GM19324 (cell line): ENCODE measurements at regions not wholly inside any gene's neighbourhood (a gene's known extent, or its start where the extent isn't known, plus 50 kb on each side); places are given as distances from the start of the nearest gene placed in this dataset.

Experiments used
- ATAC-seq: cut with Tn5 transposase; IDR thresholded peaks from one replicate; pipeline ENCODE4 v1.9.1; 2021; ENCODE audit warnings: mild to moderate bottlenecking, moderate library complexity; ENCODE audit not compliant: unreplicated experiment, low FRiP score

DNA sequence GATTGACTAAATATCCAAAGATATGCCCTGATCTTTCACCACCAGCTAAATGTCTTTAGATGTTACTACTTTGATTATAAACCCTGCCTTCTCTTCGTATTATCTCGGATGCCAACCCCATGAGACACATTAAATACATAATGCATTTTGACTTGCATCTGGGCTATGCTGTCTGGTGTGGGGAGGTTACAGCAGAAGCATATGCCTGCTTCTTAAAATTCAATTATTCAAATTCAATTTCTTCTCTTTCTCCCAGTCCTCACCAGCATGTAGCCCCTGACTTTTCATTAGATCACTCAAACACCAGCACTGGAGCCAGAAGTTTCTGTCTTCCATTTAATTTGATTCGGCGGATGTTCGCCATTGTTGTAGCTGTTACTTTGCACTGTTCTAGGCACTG, 360.7 kb upstream of the CAMK1G start:
- ATAC-seq: no peak

GRCh38 chr1:209223791-209224190, 359.7 kb upstream of the CAMK1G start:
- no peak for ATAC-seq

- no peak for ATAC-seq
Measured at GRCh38 chr1:209224886-209225285, 358.6 kb upstream of the CAMK1G start.

DNA sequence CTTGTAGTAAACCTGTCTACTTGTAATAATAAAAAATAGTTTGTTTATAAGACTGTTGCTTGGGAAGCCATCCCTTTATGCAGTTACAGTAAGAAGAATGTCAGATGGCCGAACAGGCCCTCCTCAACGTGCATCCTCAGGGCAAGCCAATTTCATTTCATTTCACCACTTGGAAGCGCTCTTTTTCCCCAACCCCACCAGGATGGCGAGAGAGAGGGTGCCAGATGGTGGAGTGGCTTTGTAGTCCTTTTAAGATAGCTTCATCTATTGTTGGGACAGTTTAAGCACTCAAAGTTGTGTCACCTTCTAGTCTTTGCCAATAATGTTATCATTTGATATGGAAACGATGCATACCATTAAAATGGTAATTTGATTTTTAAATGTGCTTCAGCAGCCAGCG, 356.3 kb upstream of the CAMK1G start:
- ATAC-seq: no peak

DNA sequence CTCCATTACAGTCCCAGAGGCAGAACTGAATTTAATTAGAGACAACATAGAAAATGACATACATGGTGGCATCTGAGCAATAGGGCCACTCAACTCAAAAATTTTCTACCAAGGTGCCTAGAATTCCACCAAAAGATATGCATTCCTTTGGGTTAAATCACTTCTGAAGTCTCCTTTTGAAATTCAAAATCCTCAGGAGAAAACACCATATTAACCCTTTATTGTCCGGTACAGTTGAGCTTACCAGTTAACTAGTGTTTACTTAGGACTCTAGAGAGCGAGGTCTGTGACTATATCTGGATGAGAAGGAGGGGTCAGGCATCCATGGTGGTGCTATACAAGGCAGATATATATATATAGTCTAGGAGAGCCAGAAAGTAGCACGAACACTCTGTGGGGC, 355.6 kb upstream of the CAMK1G start:
- ATAC-seq: no peak

DNA sequence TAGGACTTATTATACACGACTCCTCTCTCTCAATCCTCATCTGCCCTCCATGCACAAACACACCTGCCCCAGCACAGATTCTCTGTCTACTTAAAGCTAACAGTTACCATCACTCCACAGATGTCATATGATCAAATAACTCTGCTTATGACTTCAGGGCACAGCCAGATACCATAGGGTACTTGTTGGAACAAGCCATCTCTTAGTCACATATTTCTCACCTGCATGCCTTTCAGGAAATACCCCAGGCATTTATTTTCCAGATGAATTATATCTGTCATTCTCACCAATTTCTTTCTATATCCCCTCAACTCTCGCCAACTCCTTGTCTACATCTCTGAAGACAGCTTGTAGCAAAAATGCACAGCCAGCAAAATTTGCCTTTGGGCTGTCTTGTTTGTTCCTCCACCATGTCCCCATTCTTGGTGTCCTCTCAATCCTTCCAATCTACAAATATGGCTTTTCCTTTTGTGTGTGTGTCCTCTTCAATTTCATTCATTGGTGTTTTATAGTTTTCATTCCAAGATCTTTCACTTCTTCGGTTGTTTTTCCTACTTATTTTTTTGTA, 353.9 kb upstream of the CAMK1G start:
- no peak for ATAC-seq

DNA sequence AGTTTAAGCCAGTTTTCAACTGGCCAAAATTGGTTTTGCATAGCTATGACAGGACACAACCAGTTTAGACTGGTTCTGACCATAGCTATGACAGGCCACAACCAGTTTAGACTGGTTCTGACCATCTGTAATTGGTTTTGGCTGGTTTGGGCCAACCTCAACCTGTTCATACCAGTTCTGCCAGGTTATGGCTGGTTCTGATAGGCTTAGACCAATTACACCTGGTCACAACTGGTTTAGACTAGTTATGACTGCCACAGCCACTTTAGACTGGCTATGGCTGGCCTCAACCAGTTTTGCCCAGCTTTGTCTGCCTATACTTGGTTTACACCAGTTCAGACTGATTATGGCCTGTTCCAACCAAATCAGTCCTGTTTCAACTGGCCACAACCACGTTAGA, 353.2 kb upstream of the CAMK1G start:
- no peak for ATAC-seq

DNA sequence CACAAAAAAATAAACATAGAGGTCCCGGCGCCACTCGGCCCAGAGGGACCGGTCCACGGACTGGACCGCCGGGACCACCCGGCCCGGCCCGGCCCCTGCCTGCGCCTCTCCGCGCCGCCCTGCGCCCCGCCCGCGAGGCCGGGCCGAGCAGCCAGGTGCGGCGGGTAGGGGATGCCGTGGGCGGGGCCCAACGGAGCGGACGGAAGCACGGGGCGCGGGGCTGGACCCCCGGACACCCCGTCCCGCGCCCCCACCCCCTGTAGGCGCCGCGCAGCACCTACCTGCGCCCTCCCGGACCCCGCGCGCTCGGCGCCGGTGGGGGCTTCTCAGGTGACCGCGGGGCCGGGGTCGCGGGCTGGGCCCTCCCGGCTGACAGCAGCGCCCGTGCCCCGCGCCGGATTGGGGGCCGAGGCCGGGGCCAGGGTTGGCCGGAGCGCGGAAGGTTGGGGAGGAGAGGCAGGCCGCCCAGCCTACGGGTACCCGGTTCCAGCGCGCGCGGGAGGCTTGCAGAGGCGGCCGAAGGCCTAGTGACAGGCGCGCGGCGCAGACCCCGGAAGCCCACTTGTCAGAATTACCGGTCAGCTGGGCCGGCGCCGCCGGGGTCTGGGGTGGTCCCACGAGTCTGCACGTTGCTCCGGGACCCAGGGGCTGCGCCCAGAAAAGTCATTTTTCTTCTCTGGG, 351.9 kb upstream of the CAMK1G start:
- ATAC-seq: no peak

DNA sequence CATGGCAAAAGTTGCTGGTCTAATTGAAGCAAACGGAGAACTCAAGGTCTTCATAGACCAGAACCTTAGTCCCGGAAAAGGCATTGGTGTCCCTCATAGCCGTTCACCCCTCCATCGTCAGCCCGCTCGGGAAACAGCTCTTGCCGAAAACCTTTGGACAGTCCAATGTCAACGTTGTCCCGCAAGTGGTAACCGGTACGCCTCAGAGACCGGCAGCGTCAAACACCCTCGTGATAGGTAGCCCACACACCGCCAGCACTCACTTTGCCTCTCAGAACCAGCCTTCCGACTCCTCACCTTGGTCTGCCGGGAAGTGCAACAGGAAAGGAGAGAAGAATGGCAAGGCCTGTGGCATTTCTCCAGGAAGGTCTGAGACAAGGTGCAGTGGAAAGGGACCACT, 351.3 kb upstream of the CAMK1G start:
- ATAC-seq: no peak

DNA sequence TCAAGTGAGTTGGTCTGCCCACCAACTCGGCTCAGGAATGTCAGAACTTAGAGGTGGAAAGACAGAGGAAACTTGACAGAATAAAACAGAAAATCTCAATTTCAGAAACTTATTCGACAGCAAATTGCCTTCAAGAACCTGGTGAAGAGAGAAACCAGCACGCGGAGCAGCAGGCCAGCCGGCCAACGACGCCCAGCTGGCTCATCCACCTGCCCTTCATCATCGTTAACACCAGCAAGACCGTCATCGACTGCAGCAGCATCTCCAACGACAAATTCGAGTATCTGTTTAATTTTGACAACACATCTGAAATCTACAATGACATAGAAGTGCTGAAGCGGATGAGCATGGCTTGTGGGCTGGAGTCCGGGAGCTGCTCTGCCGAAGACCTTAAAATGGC, 350.8 kb upstream of the CAMK1G start:
- no peak for ATAC-seq

DNA sequence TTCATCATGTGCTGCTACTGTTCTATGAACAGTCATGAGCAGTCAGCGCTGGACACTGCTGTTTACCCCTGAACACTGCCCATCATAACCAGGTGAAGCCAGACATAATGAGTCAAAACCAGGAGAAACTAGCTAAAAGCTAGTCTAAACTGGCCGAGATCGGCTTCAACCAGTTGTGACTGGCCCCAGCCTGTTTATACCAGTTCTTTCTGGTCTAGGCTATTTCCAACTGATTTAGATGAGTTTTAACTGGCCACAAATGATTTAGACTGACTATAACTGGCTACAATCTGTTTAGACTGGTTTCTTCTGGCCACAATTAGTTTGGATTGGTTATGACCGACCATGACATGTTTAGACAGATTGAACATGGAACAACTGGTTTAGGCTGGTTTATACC, 348.3 kb upstream of the CAMK1G start:
- no peak for ATAC-seq

GRCh38 chr1:209238356-209238755, 345.2 kb upstream of the CAMK1G start:
- ATAC-seq: no peak

DNA sequence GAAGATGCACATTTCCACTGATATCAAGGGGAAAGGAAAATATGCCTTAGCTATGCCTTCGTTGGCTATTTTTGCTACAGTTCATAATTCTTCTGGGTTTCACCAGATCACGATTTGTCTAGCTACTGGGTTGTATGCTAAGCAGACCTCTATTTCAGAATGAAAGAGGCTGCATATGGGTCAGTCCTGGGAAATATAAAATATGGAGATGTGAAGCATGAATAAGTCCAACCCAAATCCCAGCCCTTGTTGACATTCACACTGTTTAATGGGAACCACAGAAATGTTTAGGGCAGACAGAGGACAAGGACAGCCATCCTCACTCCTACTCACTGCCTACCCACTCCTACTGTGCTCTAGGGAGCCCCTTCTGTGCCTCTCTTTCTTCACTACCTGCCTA, 343.2 kb upstream of the CAMK1G start:
- ATAC-seq: no peak

DNA sequence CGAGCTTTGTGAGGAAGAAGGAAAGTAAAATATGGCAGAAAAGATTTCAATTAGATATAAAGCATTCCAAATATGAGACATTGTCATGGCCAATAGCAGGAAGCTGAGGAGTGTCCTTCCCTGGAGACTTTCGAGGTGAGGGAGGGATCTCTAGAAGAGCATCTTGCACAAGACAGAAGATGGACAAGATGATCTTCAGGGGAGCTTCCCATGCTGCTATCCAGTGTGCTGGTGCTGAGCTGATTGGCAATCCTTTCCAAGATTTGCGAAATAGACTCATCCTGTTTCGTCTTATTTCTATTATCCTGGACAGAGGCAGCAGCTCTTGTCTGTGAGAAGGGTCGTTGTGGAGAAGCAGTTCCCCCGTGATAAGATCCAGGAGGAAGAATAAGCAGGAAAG, 342.0 kb upstream of the CAMK1G start:
- no peak for ATAC-seq

GRCh38 chr1:209248649-209249279, 334.8 kb upstream of the CAMK1G start:
- ATAC-seq: no peak

- no peak for ATAC-seq
Measured at GRCh38 chr1:209249280-209249670, 334.2 kb upstream of the CAMK1G start.

- no peak for ATAC-seq
Measured at GRCh38 chr1:209249785-209250440, 333.6 kb upstream of the CAMK1G start.

- no peak for ATAC-seq
Measured at GRCh38 chr1:209250861-209251636, 332.5 kb upstream of the CAMK1G start.

DNA sequence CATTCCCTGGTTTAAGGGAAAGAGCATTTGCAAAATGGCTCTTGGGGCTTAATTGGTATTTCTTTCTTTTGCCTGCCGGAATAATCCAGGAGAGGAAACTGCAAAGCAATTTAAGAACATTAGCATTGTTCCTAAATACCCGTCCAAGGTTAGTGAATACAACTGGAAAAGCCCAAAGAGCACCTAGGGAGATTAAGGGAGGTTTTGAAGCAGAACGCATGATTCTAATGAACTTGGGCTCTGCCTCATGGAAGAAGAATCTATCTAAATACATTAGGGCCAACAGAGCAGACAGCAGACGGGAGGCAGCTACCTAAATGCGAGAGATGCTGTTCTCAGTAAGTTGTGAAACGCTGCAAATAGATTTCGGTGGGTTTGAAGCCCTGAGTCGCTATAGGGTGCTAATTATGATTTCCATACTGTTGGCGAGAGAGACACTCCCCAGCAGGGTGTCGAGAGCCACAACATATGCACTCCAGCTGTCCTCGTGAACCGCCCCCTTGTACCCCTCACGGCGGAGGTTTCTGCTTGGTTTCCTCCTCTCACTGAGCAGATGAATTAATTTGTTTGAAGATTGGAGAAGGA, 326.7 kb upstream of the CAMK1G start:
- ATAC-seq: no peak

- no peak for ATAC-seq
Measured at GRCh38 chr1:209257454-209257853, 326.1 kb upstream of the CAMK1G start.

DNA sequence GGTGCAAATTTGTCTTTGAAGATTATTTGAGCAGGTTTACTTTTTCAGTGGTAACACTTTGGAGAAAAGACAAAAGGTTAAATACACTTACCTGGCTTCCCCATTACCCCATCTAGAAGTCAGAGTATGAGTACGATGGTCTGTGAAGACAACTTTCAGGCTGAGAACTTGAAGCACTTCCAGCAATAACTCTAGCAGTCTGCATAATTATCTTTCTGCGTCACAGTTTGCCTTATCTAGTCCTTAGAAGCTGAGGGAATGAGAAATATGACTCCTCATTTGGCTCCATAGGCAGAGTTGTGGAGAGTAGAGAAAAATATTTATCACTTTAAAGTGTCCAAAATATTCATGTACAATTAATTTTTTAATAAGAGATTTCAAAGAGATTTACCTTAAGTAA, 323.4 kb upstream of the CAMK1G start:
- ATAC-seq: no peak
